Lower lobe of right lung (tissue), 2 donors: ENCODE measurements at regions not wholly inside any gene's neighbourhood (a gene's known extent, or its start where the extent isn't known, plus 50 kb on each side); places are given as distances from the start of the nearest gene placed in this dataset.

Experiments
- ATAC-seq, 2 donors: fragments of 200-7000 bp; cut with Tn5 transposase; one replicate each; pipeline ENCODE4 v1.9.1; 2020 to 2022; ENCODE audit warnings: mild to moderate bottlenecking in 2 of 2, moderate library complexity in 2 of 2
- DNase-seq: peaks from one replicate; pipeline ENCODE4 v3.0.0-alpha.2; 2020
- H3K27ac ChIP-seq: fragments of 200-600 bp; one replicate; pipeline ENCODE4 v1.8.0; 2022
- H3K27me3 ChIP-seq: fragments of 200-600 bp; one replicate; pipeline ENCODE4 v1.8.0; 2022; ENCODE audit warnings: low read depth
- H3K36me3 ChIP-seq: fragments of 200-600 bp; one replicate; pipeline ENCODE4 v1.8.0; 2022; ENCODE audit warnings: mild to moderate bottlenecking
- H3K4me1 ChIP-seq: fragments of 200-600 bp; one replicate; pipeline ENCODE4 v1.8.0; 2022
- H3K4me3 ChIP-seq: fragments of 200-600 bp; one replicate; pipeline ENCODE4 v1.8.0; 2022; ENCODE audit warnings: mild to moderate bottlenecking
- H3K9me3 ChIP-seq: fragments of 200-600 bp; one replicate; pipeline ENCODE4 v1.8.0; 2022
- intact Hi-C: fragments of 100-400 bp; cut with DNase I; formaldehyde crosslinking; loops from one replicate; pipeline ENCODE4 v1.11.0; 2022
- TF ChIP-seq, protein P1 (sequence below): fragments of 200-600 bp; IDR thresholded peaks from one replicate; pipeline ENCODE4 v1.8.0; 2022; ENCODE audit warnings: antibody characterized with exemption, mild to moderate bottlenecking
- donor health status: DM: no; HTN: yes; CAD: no; lungs with severe emphysema.

DNA sequence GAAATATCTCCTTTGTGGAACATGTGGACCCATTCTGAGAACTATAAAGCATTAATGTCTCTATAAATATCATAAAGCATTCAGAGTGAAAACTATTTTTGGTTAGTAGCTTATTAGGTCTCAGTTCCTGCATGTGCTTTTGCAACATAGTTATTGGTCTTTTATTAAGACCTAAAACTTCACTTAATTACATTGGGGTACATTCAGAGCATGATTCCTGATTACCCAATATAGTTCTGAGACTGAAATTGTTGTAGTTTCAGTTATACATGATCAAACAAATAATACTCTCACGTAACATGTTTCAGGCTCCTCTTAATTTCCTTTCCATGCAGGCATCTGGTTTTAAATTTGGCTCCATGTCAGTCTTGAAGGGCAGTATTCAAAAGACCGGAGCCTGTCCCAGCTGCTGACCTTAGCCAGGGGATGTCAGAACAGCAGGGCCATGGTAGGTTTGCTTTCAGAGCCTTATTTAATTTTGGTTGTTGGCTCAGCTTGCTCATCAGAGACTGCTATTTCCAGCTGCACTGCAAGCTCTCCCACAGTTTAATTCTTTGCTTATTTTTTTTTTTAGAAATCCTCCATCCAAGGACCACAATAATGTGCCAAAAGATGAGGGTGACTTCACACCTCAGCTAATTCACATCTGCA is 447.8 kb upstream of the FZD8 start:
- H3K9me3 ChIP-seq: no peaks in the 10 kb centered on the region
- H3K4me1 ChIP-seq: no peaks in the 10 kb centered on the region
- H3K4me3 ChIP-seq: no peak overlapping the region
- no peaks in the 10 kb centered on the region for H3K27me3 ChIP-seq
- no peaks in the 10 kb centered on the region for H3K36me3 ChIP-seq
- ATAC-seq (no peak), DNase-seq (no peak)
- intact Hi-C loops: no loop called here
- TF ChIP-seq, protein P1, sequence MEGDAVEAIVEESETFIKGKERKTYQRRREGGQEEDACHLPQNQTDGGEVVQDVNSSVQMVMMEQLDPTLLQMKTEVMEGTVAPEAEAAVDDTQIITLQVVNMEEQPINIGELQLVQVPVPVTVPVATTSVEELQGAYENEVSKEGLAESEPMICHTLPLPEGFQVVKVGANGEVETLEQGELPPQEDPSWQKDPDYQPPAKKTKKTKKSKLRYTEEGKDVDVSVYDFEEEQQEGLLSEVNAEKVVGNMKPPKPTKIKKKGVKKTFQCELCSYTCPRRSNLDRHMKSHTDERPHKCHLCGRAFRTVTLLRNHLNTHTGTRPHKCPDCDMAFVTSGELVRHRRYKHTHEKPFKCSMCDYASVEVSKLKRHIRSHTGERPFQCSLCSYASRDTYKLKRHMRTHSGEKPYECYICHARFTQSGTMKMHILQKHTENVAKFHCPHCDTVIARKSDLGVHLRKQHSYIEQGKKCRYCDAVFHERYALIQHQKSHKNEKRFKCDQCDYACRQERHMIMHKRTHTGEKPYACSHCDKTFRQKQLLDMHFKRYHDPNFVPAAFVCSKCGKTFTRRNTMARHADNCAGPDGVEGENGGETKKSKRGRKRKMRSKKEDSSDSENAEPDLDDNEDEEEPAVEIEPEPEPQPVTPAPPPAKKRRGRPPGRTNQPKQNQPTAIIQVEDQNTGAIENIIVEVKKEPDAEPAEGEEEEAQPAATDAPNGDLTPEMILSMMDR: no peak
- no peak overlapping the region for H3K27ac ChIP-seq

DNA sequence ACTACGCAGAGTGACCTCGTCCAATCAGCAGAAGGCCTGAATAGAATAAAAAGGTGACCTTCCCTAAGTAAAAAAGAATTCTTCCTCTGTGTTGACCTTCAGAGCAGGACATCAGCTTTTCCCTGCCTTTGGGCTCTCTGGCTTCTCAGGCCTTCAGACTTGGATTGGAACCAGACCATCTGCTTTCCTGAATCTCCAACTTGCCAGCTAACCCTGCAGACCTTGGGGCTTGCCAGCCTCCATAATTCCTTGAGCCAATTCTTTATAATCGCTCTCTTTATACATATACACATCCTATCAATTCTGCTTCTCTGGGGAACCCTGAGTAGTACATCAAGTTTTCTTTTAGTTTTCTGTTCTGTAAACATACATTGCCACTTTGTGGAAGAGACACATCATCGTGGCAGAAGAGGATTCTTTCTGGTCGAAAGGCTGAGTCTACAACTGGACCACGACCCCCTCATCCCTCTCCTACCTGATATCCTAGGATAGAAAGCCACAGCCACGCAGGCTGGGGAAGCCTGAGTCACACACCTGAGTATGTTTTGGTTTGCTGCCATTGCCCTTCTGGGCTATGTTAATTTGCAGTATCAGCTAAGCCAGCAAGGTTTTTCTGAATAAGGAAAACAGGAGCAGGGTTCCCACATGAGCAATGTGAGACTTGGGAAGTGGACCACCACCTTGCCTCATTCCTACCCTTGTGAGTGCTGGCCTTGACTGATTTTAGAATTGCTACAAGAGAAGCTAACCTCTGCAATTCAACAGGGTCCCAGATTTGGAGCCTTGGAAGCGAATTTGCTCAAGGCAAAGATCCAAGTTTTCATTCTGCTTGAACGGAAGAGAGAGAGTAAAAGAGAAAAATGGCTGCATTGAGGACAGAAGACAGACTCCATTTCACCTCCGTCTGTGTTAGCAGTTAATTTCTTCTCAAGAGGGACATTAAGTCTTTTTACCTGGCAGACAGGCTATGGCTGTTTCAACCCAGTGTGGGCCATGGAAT is 445.2 kb upstream of the FZD8 start:
- Histone ChIP-seq H3K27me3 (no peaks in the 10 kb centered on the region), H3K4me3 (no peak overlapping the region), H3K36me3 (no peaks in the 10 kb centered on the region), H3K27ac (no peak overlapping the region), H3K4me1 (no peaks in the 10 kb centered on the region), H3K9me3 (no peaks in the 10 kb centered on the region)
- DNase-seq (no peak), ATAC-seq (no peak)
- TF ChIP-seq, protein P1: no peak
- intact Hi-C loops: no loop called here

DNA sequence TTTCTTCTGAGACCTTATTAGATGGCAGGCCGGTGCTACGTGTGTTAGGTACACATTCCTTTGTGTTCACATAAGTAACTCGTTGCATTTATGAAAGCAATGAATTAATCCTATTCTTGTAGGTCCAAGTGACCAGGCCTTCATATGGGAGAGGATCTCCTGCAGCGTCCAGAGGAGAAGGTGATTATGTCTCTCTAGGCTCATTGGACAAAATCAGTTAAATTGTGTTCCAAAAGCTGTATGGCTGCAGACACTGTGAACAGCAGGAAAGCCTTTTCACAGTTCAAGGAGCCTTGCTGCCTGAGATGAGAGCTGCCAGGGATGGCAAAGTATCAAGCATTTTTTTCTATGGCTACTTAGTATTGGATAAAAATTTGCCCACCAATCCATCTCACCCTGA is 433.1 kb upstream of the FZD8 start:
- no peaks in the 10 kb centered on the region for H3K27me3 ChIP-seq
- H3K36me3 ChIP-seq: no peaks in the 10 kb centered on the region
- H3K9me3 ChIP-seq: no peaks in the 10 kb centered on the region
- intact Hi-C loops: no loop called here
- H3K27ac ChIP-seq: no peak overlapping the region
- H3K4me3 ChIP-seq: no peak overlapping the region
- H3K4me1 ChIP-seq: no peaks in the 10 kb centered on the region
- no peak for ATAC-seq
- TF ChIP-seq, protein P1: no peak
- DNase-seq: no peak

DNA sequence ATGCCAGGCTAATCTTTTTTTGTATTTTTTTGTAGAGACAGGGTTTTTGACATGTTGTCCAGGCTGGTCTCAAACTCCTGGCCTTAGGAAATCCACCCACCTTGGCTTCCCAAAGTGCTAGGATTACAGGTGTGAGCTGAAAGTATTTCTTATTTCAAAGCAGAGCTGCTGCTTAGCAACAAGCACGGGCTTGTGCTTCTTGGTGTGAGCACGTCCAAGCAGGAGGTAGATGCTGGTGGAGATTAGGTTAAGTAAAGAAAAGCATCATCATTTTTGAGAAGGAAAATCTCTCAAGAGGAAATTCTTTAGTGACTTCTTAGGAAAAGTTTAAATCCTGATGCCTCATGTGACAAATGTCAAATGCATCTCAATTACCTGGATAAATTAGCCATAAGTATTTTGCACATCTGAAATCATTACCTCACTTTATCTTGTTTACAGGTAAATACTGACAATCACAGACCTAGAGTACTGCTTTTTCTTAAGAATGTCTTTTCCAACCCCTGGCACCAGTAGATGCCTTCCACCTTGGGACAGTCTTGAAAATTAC is 431.8 kb upstream of the FZD8 start:
- intact Hi-C loops: no loop called here
- no peaks in the 10 kb centered on the region for H3K4me1 ChIP-seq
- H3K4me3 ChIP-seq: no peak overlapping the region
- no peaks in the 10 kb centered on the region for H3K9me3 ChIP-seq
- TF ChIP-seq, protein P1: no peak
- no peaks in the 10 kb centered on the region for H3K36me3 ChIP-seq
- ATAC-seq (no peak), DNase-seq (no peak)
- no peak overlapping the region for H3K27ac ChIP-seq
- no peaks in the 10 kb centered on the region for H3K27me3 ChIP-seq

DNA sequence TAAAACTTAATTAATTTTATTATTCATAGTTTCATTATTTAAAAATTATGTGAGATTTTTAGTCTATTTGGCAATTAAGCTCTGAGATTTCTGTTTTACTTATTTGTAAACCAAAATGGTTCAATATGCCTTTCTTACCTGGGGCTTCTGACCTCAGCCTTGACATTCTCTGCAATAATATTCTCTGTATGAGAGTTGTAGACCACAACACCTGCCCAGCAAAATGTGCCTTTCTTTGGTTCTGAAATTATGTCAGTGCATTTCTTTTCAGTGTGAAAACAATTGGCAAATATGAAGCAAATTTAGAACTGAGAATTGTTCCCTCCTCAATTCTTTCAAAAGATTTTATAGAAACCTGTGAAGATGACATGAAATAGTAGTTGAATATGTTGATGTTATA is 426.4 kb upstream of the FZD8 start:
- TF ChIP-seq, protein P1: no peak
- intact Hi-C loops: no loop called here
- Histone ChIP-seq H3K4me1 (no peaks in the 10 kb centered on the region), H3K4me3 (no peak overlapping the region), H3K9me3 (no peaks in the 10 kb centered on the region), H3K27ac (no peak overlapping the region), H3K27me3 (no peaks in the 10 kb centered on the region), H3K36me3 (no peaks in the 10 kb centered on the region)
- ATAC-seq (no peak), DNase-seq (no peak)
